HEK293 (cell line): ENCODE measurements at regions not wholly inside any gene's neighbourhood (a gene's known extent, or its start where the extent isn't known, plus 50 kb on each side); places are given as distances from the start of the nearest gene placed in this dataset.

Experiments used
- CTCF ChIA-PET: fragments of 350-600 bp; formaldehyde crosslinking; extraction: SDS; loops from one replicate; lab custom pipeline; 2021; ENCODE audit warnings: antibody characterized with exemption; lab: Yijun Ruan, JAX
- POLR2A ChIA-PET: fragments of 300-600 bp; formaldehyde crosslinking; extraction: SDS; loops from one replicate; lab custom pipeline; 2020; ENCODE audit warnings: antibody characterized with exemption, inconsistent platforms; lab: Yijun Ruan, JAX
- H3K27ac ChIP-seq: fragments of 200-500 bp; sonication (Bioruptor generic); 2 replicates; pipeline ENCODE4 v1.5.1; 2014; ENCODE audit warnings: low read depth, low read length, control low read depth, inconsistent platforms; ENCODE audit errors: extremely low read depth
- H3K36me3 ChIP-seq, 2 experiments: fragments of 200-500 bp in 1 of 2; sonication (Bioruptor generic) in 1 of 2; 1 replicate in 1 of 2; 2 replicates in 1 of 2; pipeline ENCODE4 v1.5.1; 2014 to 2017; ENCODE audit warnings: inconsistent platforms in 2 of 2, low read length in 2 of 2; ENCODE audit not compliant: control insufficient read depth in 2 of 2, insufficient read depth in 1 of 2
- H3K4me1 ChIP-seq: fragments of 200-500 bp; sonication (Bioruptor generic); 2 replicates; pipeline ENCODE4 v1.5.1; 2014; ENCODE audit warnings: mild to moderate bottlenecking, low read length, inconsistent platforms; ENCODE audit not compliant: control insufficient read depth, insufficient read depth
- H3K4me3 ChIP-seq: 2 replicates; pipeline ENCODE4 v1.5.1; 2011; ENCODE audit warnings: low read depth, mild to moderate bottlenecking, control low read depth, low read length, moderate library complexity
- H3K9me3 ChIP-seq: fragments of 200-500 bp; sonication (Bioruptor generic); 2 replicates; pipeline ENCODE4 v1.5.1; 2014; ENCODE audit warnings: low read depth, low read length, inconsistent platforms; ENCODE audit not compliant: control insufficient read depth, insufficient read depth
- BCL11A ChIP-seq: fragments of 450-650 bp; formaldehyde crosslinking; IDR thresholded peaks from 2 replicates; pipeline ENCODE4 v1.5.1; 2016; ENCODE audit warnings: low read depth, missing biosample characterization, missing genetic modification characterization
- GFI1B ChIP-seq: fragments of 450-650 bp; formaldehyde crosslinking; IDR thresholded peaks from 2 replicates; pipeline ENCODE4 v1.5.1; 2016; ENCODE audit warnings: missing biosample characterization, missing genetic modification characterization
- GLIS2 ChIP-seq: fragments of 450-650 bp; formaldehyde crosslinking; IDR thresholded peaks from 2 replicates; pipeline ENCODE4 v1.5.1; 2016; ENCODE audit warnings: missing biosample characterization, missing genetic modification characterization
- KLF17 ChIP-seq: fragments of 450-650 bp; formaldehyde crosslinking; IDR thresholded peaks from 2 replicates; pipeline ENCODE4 v1.5.1; 2016; ENCODE audit warnings: missing biosample characterization, missing genetic modification characterization
- MYNN ChIP-seq: fragments of 450-650 bp; formaldehyde crosslinking; IDR thresholded peaks from 2 replicates; pipeline ENCODE4 v1.5.1; 2016; ENCODE audit warnings: missing biosample characterization, missing genetic modification characterization, borderline replicate concordance
- PBX3 ChIP-seq: sonication (generic); formaldehyde crosslinking; IDR thresholded peaks from 2 replicates; pipeline ENCODE4 v1.8.1; 2022; ENCODE audit warnings: mild to moderate bottlenecking, moderate library complexity, missing genetic modification reagents
- PRDM1 ChIP-seq: fragments of 450-650 bp; formaldehyde crosslinking; IDR thresholded peaks from 2 replicates; pipeline ENCODE4; 2016; ENCODE audit warnings: missing biosample characterization, missing genetic modification characterization
- PRDM10 ChIP-seq: fragments of 450-650 bp; formaldehyde crosslinking; IDR thresholded peaks from 2 replicates; pipeline ENCODE4 v1.5.1; 2016; ENCODE audit warnings: missing biosample characterization, missing genetic modification characterization
- PRDM4 ChIP-seq: fragments of 450-650 bp; formaldehyde crosslinking; IDR thresholded peaks from 2 replicates; pipeline ENCODE4 v1.5.1; 2017; ENCODE audit warnings: missing biosample characterization, missing genetic modification characterization
- ZBTB6 ChIP-seq: fragments of 450-650 bp; formaldehyde crosslinking; IDR thresholded peaks from 2 replicates; pipeline ENCODE4 v1.5.1; 2017; ENCODE audit warnings: missing biosample characterization, missing genetic modification characterization
- ZNF174 ChIP-seq: fragments of 450-650 bp; formaldehyde crosslinking; IDR thresholded peaks from 2 replicates; pipeline ENCODE4 v1.5.0; 2017; ENCODE audit warnings: missing biosample characterization, mild to moderate bottlenecking, missing genetic modification characterization
- ZNF214 ChIP-seq: fragments of 450-650 bp; formaldehyde crosslinking; IDR thresholded peaks from 2 replicates; pipeline ENCODE4 v1.5.1; 2017; ENCODE audit warnings: missing biosample characterization, mild to moderate bottlenecking, missing genetic modification characterization, borderline replicate concordance
- ZNF280D ChIP-seq: fragments of 450-650 bp; formaldehyde crosslinking; IDR thresholded peaks from 2 replicates; pipeline ENCODE4 v1.5.1; 2016; ENCODE audit warnings: missing biosample characterization, missing genetic modification characterization
- ZNF350 ChIP-seq: fragments of 450-650 bp; formaldehyde crosslinking; IDR thresholded peaks from 2 replicates; pipeline ENCODE4 v1.5.0; 2017; ENCODE audit warnings: missing biosample characterization, mild to moderate bottlenecking, missing genetic modification characterization
- ZNF518A ChIP-seq: fragments of 450-650 bp; formaldehyde crosslinking; conservative IDR thresholded peaks from 2 replicates; pipeline ENCODE4 v1.5.1; 2016; ENCODE audit warnings: low read depth, missing biosample characterization, missing genetic modification characterization
- ZNF558 ChIP-seq: fragments of 450-650 bp; formaldehyde crosslinking; IDR thresholded peaks from 2 replicates; pipeline ENCODE4 v1.5.1; 2016; ENCODE audit warnings: missing biosample characterization, missing genetic modification characterization
- ZNF560 ChIP-seq: fragments of 450-650 bp; formaldehyde crosslinking; IDR thresholded peaks from 2 replicates; pipeline ENCODE4 v1.5.1; 2017; ENCODE audit warnings: missing biosample characterization, missing genetic modification characterization, borderline replicate concordance

GRCh38 chr6:37565267-37566110 lies 65.8 kb upstream of the CCDC167 start:
- no peaks in the 10 kb centered on the region for H3K4me1 ChIP-seq
- no peak overlapping the region for H3K4me3 ChIP-seq
- no peaks in the 10 kb centered on the region for H3K9me3 ChIP-seq
- ChIA-PET CTCF (interaction anchor here (0.6 to 6.6 kb wide), 22 partner anchors 9 to 440 kb away, joined by 3 to 110 read pairs (median 4); no protein-coding TSS in a partner anchor), POLR2A (no interaction called here)
- no peak overlapping the region for H3K27ac ChIP-seq
- no peaks in the 10 kb centered on the region for H3K36me3 ChIP-seq
- TF ChIP-seq ZNF350 (no peak), PRDM1 (0 out of 2 replicates have a peak, but pooled peaks have one; percentile 3), ZNF560 (tag by site-specific recombination) (no peak), PRDM4 (tag by site-specific recombination) (peak; percentile 68), BCL11A (tag by site-specific recombination) (no peak), ZNF174 (tag by site-specific recombination) (no peak), ZBTB6 (peak; percentile 93; the same call in 1 of the 2 replicates), KLF17 (tag by site-specific recombination) (no peak), GFI1B (tag by site-specific recombination) (no peak), MYNN (no peak), ZNF518A (tag by site-specific recombination) (no peak), ZNF558 (tag by site-specific recombination) (no peak), GLIS2 (tag by site-specific recombination) (no peak), ZNF280D (tag by site-specific recombination) (no peak), ZNF214 (tag by site-specific recombination) (no peak), PBX3 (CRISPR knock-in tag) (no peak), PRDM10 (tag by site-specific recombination) (peak; percentile 52; the same call in 1 of the 2 replicates)
